ENCODE measurements at regions not wholly inside any gene's neighbourhood (a gene's known extent, or its start where the extent isn't known, plus 50 kb on each side); places are given as distances from the start of the nearest gene placed in this dataset.

GRCh38 chr20:24064092-24064491, 75.5 kb upstream of the GGTLC1 start:
- Histone ChIP-seq H3K36me3 (ENCODE audit: control insufficient read depth, insufficient read depth, low read length) (no peaks in the 10 kb centered on the region), H3K27ac (ENCODE audit: low read length) (no peak overlapping the region), H3K4me1 (ENCODE audit: control insufficient read depth, insufficient read depth, low read length) (peaks cover 6% of the 10 kb centered on the region), H3K27me3 (ENCODE audit: control insufficient read depth, insufficient read depth, low read length) (no peaks in the 10 kb centered on the region), H3K4me3 (ENCODE audit: low read length) (no peak overlapping the region), H3K9me3 (ENCODE audit: control insufficient read depth, insufficient read depth, low read length) (no peaks in the 10 kb centered on the region)
- H3K36me3 Mint-ChIP-seq: no peaks in the 10 kb centered on the region
- H3K9me3 Mint-ChIP-seq: no peaks in the 10 kb centered on the region
- H3K4me1 Mint-ChIP-seq: peaks cover 18 to 19% of the 10 kb centered on the region in 2 donors
- 96% methylated on average over 4 of the region's 4 CpGs for WGBS (ENCODE audit: insufficient coverage)
- TF ChIP-seq CTCF (IDR thresholded peaks at IDR 0.05): no peak
- intact Hi-C loops (cut with micrococcal nuclease): no loop called here
- no peak for ATAC-seq
- DNase-seq: no peak
- peaks cover 0 to 2% of the 10 kb centered on the region in 2 donors for H3K27me3 Mint-ChIP-seq (ENCODE audit: low read depth in 2 of 2)
- no peak overlapping the region for H3K27ac Mint-ChIP-seq
- no peak overlapping the region for H3K4me3 Mint-ChIP-seq

- Histone ChIP-seq H3K27me3 (ENCODE audit: control insufficient read depth, insufficient read depth, low read length) (no peaks in the 10 kb centered on the region), H3K4me3 (ENCODE audit: low read length) (no peak overlapping the region), H3K4me1 (ENCODE audit: control insufficient read depth, insufficient read depth, low read length) (peaks cover 6% of the 10 kb centered on the region), H3K9me3 (ENCODE audit: control insufficient read depth, insufficient read depth, low read length) (no peaks in the 10 kb centered on the region), H3K36me3 (ENCODE audit: control insufficient read depth, insufficient read depth, low read length) (no peaks in the 10 kb centered on the region), H3K27ac (ENCODE audit: low read length) (no peak overlapping the region)
- Mint-ChIP-seq H3K36me3 (no peaks in the 10 kb centered on the region), H3K4me3 (no peak overlapping the region), H3K9me3 (no peaks in the 10 kb centered on the region), H3K27me3 (ENCODE audit: low read depth in 2 of 2) (peaks cover 0 to 2% of the 10 kb centered on the region in 2 donors), H3K27ac (no peak overlapping the region), H3K4me1 (peaks cover 18 to 19% of the 10 kb centered on the region in 2 donors)
- no peak for DNase-seq
- no peak for TF ChIP-seq CTCF (IDR thresholded peaks at IDR 0.05)
- intact Hi-C loops (cut with micrococcal nuclease): no loop called here
- WGBS (ENCODE audit: insufficient coverage): 90% methylated on average over 5 of the region's 5 CpGs
- no peak for ATAC-seq
These were observed 74.5 kb upstream of the GGTLC1 start for GRCh38 chr20:24063100-24063499.

- DNase-seq (no peak), ATAC-seq (no peak)
- no peak overlapping the region for H3K27ac ChIP-seq (ENCODE audit: low read length)
- Mint-ChIP-seq H3K27ac (no peak overlapping the region), H3K4me3 (no peak overlapping the region), H3K4me1 (peaks cover 12% of the 10 kb centered on the region in 2 donors), H3K27me3 (ENCODE audit: low read depth in 2 of 2) (no peaks in the 10 kb centered on the region), H3K36me3 (no peaks in the 10 kb centered on the region), H3K9me3 (no peaks in the 10 kb centered on the region)
- WGBS (ENCODE audit: insufficient coverage): 93% methylated on average over 11 of the region's 13 CpGs
- no peak for TF ChIP-seq CTCF (IDR thresholded peaks at IDR 0.05)
- no peak overlapping the region for H3K4me3 ChIP-seq (ENCODE audit: low read length)
- H3K4me1 ChIP-seq (ENCODE audit: control insufficient read depth, insufficient read depth, low read length): peaks cover under 1% of the 10 kb centered on the region
- intact Hi-C loops (cut with micrococcal nuclease): no loop called here
- H3K36me3 ChIP-seq (ENCODE audit: control insufficient read depth, insufficient read depth, low read length): no peaks in the 10 kb centered on the region
- no peaks in the 10 kb centered on the region for H3K27me3 ChIP-seq (ENCODE audit: control insufficient read depth, insufficient read depth, low read length)
- H3K9me3 ChIP-seq (ENCODE audit: control insufficient read depth, insufficient read depth, low read length): no peaks in the 10 kb centered on the region
These were observed 72.4 kb upstream of the GGTLC1 start for GRCh38 chr20:24060851-24061590.

GRCh38 chr20:24059174-24059573, 70.6 kb upstream of the GGTLC1 start:
- H3K27ac Mint-ChIP-seq: no peak overlapping the region
- H3K27me3 ChIP-seq (ENCODE audit: control insufficient read depth, insufficient read depth, low read length): no peaks in the 10 kb centered on the region
- no peaks in the 10 kb centered on the region for H3K4me1 ChIP-seq (ENCODE audit: control insufficient read depth, insufficient read depth, low read length)
- H3K9me3 ChIP-seq (ENCODE audit: control insufficient read depth, insufficient read depth, low read length): no peaks in the 10 kb centered on the region
- H3K9me3 Mint-ChIP-seq: no peaks in the 10 kb centered on the region
- WGBS (ENCODE audit: insufficient coverage): 98% methylated on average over 5 of the region's 5 CpGs
- no peak for TF ChIP-seq CTCF (IDR thresholded peaks at IDR 0.05)
- DNase-seq: no peak
- no peaks in the 10 kb centered on the region for H3K27me3 Mint-ChIP-seq (ENCODE audit: low read depth in 2 of 2)
- no peaks in the 10 kb centered on the region for H3K36me3 ChIP-seq (ENCODE audit: control insufficient read depth, insufficient read depth, low read length)
- ATAC-seq: no peak
- no peak overlapping the region for H3K4me3 Mint-ChIP-seq
- no peak overlapping the region for H3K27ac ChIP-seq (ENCODE audit: low read length)
- intact Hi-C loops (cut with micrococcal nuclease): no loop called here
- no peaks in the 10 kb centered on the region for H3K36me3 Mint-ChIP-seq
- peaks cover 7% of the 10 kb centered on the region in 2 donors for H3K4me1 Mint-ChIP-seq
- H3K4me3 ChIP-seq (ENCODE audit: low read length): no peak overlapping the region
